NCI-H446 treated with DMSO at 0.1 percent for 48 hours (cell line): ENCODE measurements at regions not wholly inside any gene's neighbourhood (a gene's known extent, or its start where the extent isn't known, plus 50 kb on each side); places are given as distances from the start of the nearest gene placed in this dataset.
"Not testable (repeated sequence)": the region's sequence is repeated elsewhere in the genome, so short reads cannot be mapped to it uniquely, and the experiment has no call there.

ENCODE experiments used
- DNase-seq: peaks from one replicate; lab custom pipeline; 2025; lab: John Stamatoyannopoulos, UW

- DNase-seq, result no peak
Measured at GRCh38 chr5:18461766-18462165, 827.5 kb downstream of the TAF11L14 start.

- peak; percentile 76 for DNase-seq
Measured at GRCh38 chr5:18465833-18466681, 831.8 kb downstream of the TAF11L14 start.

- DNase-seq, result no peak
Measured at GRCh38 chr5:18466731-18467130, 832.5 kb downstream of the TAF11L14 start.

- not testable (repeated sequence) for DNase-seq
Measured at GRCh38 chr5:18471791-18472190, 837.5 kb downstream of the TAF11L14 start.

GRCh38 chr5:18483451-18483850 lies 849.2 kb downstream of the TAF11L14 start:
- no peak for DNase-seq

GRCh38 chr5:18487928-18488480 lies 853.7 kb downstream of the TAF11L14 start:
- no peak for DNase-seq

GRCh38 chr5:18489703-18490102 lies 855.4 kb downstream of the TAF11L14 start:
- DNase-seq, result no peak

GRCh38 chr5:18491349-18491748 lies 857.1 kb downstream of the TAF11L14 start:
- DNase-seq, result no peak

GRCh38 chr5:18495157-18495556 lies 860.9 kb downstream of the TAF11L14 start:
- DNase-seq, result no peak

GRCh38 chr5:18496041-18496440 lies 861.8 kb downstream of the TAF11L14 start:
- DNase-seq, result no peak

GRCh38 chr5:18497089-18497488 lies 862.8 kb downstream of the TAF11L14 start:
- DNase-seq, result no peak

- no peak for DNase-seq
Measured at GRCh38 chr5:18503797-18504328, 869.6 kb downstream of the TAF11L14 start.

GRCh38 chr5:18507114-18507513 lies 872.9 kb downstream of the TAF11L14 start:
- no peak for DNase-seq

GRCh38 chr5:18517641-18518380 lies 883.6 kb downstream of the TAF11L14 start:
- no peak for DNase-seq

GRCh38 chr5:18523380-18523779 lies 889.1 kb downstream of the TAF11L14 start:
- no peak for DNase-seq

- no peak for DNase-seq
Measured at GRCh38 chr5:18526792-18527405, 892.6 kb downstream of the TAF11L14 start.

GRCh38 chr5:18533137-18533536 lies 898.9 kb downstream of the TAF11L14 start:
- no peak for DNase-seq

- no peak for DNase-seq
Measured at GRCh38 chr5:18534119-18534518, 899.9 kb downstream of the TAF11L14 start.

- DNase-seq, result not testable (repeated sequence)
Measured at GRCh38 chr5:18535753-18536152, 901.5 kb downstream of the TAF11L14 start.

- no peak for DNase-seq
Measured at GRCh38 chr5:18544421-18544820, 910.2 kb downstream of the TAF11L14 start.

GRCh38 chr5:18546591-18546990 lies 912.3 kb downstream of the TAF11L14 start:
- DNase-seq, result peak; percentile 69

- DNase-seq, result no peak
Measured at GRCh38 chr5:18551716-18552115, 917.5 kb downstream of the TAF11L14 start.
